ENCODE measurements at regions not wholly inside any gene's neighbourhood (a gene's known extent, or its start where the extent isn't known, plus 50 kb on each side); places are given as distances from the start of the nearest gene placed in this dataset.
"Not testable (repeated sequence)": the region's sequence is repeated elsewhere in the genome, so short reads cannot be mapped to it uniquely, and the experiment has no call there.

- DNase-seq (ENCODE audit: low read depth, low spot score), result no peak
These were observed 97.9 kb upstream of the CYRIA start for GRCh38 chr2:16763493-16763899.

DNA sequence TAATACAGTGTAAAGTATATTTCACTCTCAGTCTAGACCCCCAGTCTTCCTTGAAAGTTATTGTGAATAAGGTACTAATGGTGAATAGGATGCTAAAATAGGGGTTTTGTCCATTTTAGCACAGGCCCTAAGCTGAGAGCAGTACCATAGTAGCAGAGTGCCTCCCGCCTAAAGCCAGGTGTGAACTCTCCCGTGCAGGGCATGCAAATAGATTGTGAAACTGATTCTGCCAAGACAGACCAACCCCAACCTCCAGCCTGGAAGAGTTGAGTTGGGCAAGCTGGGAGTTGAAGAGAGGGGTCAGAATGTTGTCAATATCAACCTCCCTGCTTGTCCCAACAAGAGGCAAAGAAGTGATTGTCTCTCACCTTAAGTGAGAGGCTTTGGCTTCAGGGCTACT is 97.4 kb upstream of the CYRIA start:
- no peak for DNase-seq (ENCODE audit: low read depth, low spot score)

- no peak for DNase-seq (ENCODE audit: low read depth, low spot score)
These were observed 94.8 kb upstream of the CYRIA start for GRCh38 chr2:16760426-16760825.

- peak; percentile 16 for DNase-seq (ENCODE audit: low read depth, low spot score)
These were observed 91.4 kb upstream of the CYRIA start for GRCh38 chr2:16756831-16757644.

DNA sequence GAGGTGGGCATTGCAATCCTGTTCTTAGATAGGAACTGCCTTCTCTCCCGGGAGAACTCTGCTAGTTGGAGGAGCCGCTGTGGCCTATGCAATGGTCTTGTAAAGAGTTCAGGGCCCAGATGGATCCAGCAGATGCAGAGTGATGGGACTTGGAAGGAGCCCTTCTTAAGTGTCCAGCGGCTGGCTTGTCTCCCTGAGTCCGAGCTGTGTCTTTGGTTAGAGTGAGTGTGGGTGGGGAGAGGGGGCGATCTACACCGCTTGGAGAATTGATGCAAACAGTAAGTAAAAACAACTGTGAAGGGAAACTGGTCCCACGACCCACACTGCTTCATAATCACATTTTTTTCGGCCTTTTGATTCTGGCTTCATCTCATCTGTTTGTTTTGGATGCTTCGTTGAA is 89.8 kb upstream of the CYRIA start:
- no peak for DNase-seq (ENCODE audit: low read depth, low spot score)

- DNase-seq (ENCODE audit: low read depth, low spot score), result not testable (repeated sequence)
These were observed 87.4 kb upstream of the CYRIA start for GRCh38 chr2:16753025-16753424.

DNA sequence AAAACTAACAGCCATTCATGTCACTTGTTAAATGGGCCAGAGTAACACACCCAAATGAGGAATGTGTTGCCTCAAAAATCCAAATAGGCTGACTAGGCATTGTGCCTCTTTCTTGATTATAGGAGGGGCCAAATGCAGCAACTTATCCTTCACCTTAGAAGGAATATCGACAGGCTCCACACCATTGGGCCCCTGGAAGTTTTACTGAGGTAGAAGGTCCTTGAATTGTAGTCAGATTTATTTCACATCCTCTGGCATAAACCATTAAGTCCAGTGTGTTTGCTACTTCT is 85.2 kb upstream of the CYRIA start:
- DNase-seq (ENCODE audit: low read depth, low spot score), result not testable (repeated sequence)

GRCh38 chr2:16750175-16750924 is 84.7 kb upstream of the CYRIA start:
- no peak for DNase-seq (ENCODE audit: low read depth, low spot score)

- not testable (repeated sequence) for DNase-seq (ENCODE audit: low read depth, low spot score)
These were observed 83.1 kb upstream of the CYRIA start for GRCh38 chr2:16748511-16749266.

DNA sequence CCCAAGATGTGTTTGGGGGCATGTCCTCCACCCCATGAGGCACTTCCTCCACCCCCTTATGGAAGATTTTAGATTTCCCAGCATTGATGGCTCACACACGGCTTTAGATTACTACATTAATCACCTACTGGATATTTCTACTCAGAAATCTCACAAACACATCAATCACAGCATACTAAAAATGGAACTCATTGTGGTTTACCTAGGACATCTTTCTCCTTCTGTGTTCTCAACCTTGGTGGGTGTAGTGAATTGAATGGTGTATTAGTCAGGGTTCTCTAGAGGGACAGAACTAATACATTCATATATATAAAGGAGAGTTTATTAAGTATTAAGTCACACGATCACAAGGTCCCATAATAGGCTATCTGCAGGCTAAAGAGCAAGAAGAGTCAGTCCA is 82.1 kb upstream of the CYRIA start:
- no peak for DNase-seq (ENCODE audit: low read depth, low spot score)

GRCh38 chr2:16747257-16747656 is 81.6 kb upstream of the CYRIA start:
- DNase-seq (ENCODE audit: low read depth, low spot score), result no peak

GRCh38 chr2:16746833-16747232 is 81.2 kb upstream of the CYRIA start:
- DNase-seq (ENCODE audit: low read depth, low spot score), result no peak

- DNase-seq (ENCODE audit: low read depth, low spot score), result no peak
These were observed 80.7 kb upstream of the CYRIA start for GRCh38 chr2:16746329-16746728.

- DNase-seq (ENCODE audit: low read depth, low spot score), result no peak
These were observed 79.8 kb upstream of the CYRIA start for GRCh38 chr2:16745466-16745865.

GRCh38 chr2:16744521-16744920 is 78.9 kb upstream of the CYRIA start:
- no peak for DNase-seq (ENCODE audit: low read depth, low spot score)

DNA sequence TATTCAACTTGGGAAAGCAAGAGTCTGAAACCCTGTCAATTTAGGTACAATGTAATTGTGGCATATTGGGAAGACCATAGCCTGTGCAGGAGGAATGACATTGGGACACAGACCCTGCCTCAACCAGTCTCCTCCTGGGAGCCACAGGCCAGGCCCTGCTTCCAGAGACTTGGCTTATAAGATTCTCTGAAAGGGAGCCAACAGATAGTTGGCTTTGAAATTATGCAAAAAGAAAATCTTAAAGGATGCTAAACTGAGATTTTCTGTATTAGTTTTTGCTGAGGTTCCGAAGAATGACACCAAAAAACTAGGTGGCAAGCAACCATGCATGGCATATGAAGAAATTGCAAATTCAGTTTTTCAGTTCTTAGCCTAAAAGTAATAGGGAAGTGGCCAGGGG is 76.4 kb upstream of the CYRIA start:
- DNase-seq (ENCODE audit: low read depth, low spot score), result no peak

DNA sequence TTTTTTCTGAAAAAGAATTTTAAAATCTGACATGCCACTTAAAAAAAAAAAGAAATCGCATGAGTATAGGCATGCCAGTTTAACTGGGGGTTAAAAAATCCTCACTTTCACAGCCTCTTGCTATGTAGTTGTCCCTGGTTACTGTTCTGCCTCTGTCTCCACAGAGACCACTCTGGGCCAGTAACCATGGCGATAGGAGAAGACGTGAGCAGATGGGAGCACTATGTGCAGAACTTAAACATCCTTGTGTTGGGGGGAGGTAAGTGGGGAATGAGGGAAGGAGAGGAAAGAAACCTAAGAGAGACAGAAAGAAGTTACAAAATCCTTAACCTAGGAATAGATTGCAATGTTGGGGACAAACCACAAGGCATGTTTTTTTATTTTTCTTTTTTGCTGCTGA is 75.9 kb upstream of the CYRIA start:
- no peak for DNase-seq (ENCODE audit: low read depth, low spot score)

- DNase-seq (ENCODE audit: low read depth, low spot score), result no peak
These were observed 74.3 kb upstream of the CYRIA start for GRCh38 chr2:16739778-16740581.

GRCh38 chr2:16738361-16739225 is 73.0 kb upstream of the CYRIA start:
- no peak for DNase-seq (ENCODE audit: low read depth, low spot score)

- no peak for DNase-seq (ENCODE audit: low read depth, low spot score)
These were observed 72.2 kb upstream of the CYRIA start for GRCh38 chr2:16737812-16738211.

GRCh38 chr2:16736633-16737032 is 71.0 kb upstream of the CYRIA start:
- no peak for DNase-seq (ENCODE audit: low read depth, low spot score)

Measured in activated CD4-positive, CD25-positive, alpha-beta regulatory T cell treated with anti-CD3 and anti-CD28 coated beads, Interleukin-2, amount 50 U/mL, for 16 hours (primary cell).